Liver (tissue), 8 donors: ENCODE measurements at regions not wholly inside any gene's neighbourhood (a gene's known extent, or its start where the extent isn't known, plus 50 kb on each side); places are given as distances from the start of the nearest gene placed in this dataset.

Source experiments
- DNase-seq: peaks from one replicate; pipeline ENCODE4 v3.0.0-alpha.2; 2017; ENCODE audit warnings: low spot score
- H3K27ac ChIP-seq, 2 donors: one replicate each; pipeline ENCODE4 v1.7.0; 2013; ENCODE audit warnings: inconsistent platforms in 2 of 2, low read length in 2 of 2, control low read depth in 1 of 2, low read depth in 1 of 2, mild to moderate bottlenecking in 1 of 2
- H3K27me3 ChIP-seq, 4 donors: one replicate each; pipeline versions ENCODE4 v1.6.1 to v1.7.0; 2013; ENCODE audit warnings: low read length in 3 of 4, inconsistent platforms in 1 of 4, mild to moderate bottlenecking in 1 of 4, moderate library complexity in 1 of 4; ENCODE audit not compliant: control insufficient read depth in 4 of 4, insufficient read depth in 4 of 4
- H3K36me3 ChIP-seq, 4 donors: one replicate each; pipeline versions ENCODE4 v1.6.1 to v1.7.0; 2013; ENCODE audit warnings: low read length in 3 of 4, mild to moderate bottlenecking in 3 of 4, low read depth in 1 of 4, moderate library complexity in 1 of 4; ENCODE audit not compliant: control insufficient read depth in 4 of 4, insufficient read depth in 3 of 4
- H3K4me1 ChIP-seq, 4 donors: one replicate each; pipeline versions ENCODE4 v1.6.1 to v1.7.0; 2013; ENCODE audit warnings: low read length in 3 of 4, mild to moderate bottlenecking in 3 of 4, moderate library complexity in 1 of 4; ENCODE audit not compliant: control insufficient read depth in 4 of 4, insufficient read depth in 4 of 4
- H3K4me3 ChIP-seq, 3 donors: one replicate each; pipeline versions ENCODE4 v1.6.1 to v1.7.0; 2013; ENCODE audit warnings: low read length in 3 of 3, control low read depth in 1 of 3, low read depth in 1 of 3, mild to moderate bottlenecking in 1 of 3
- H3K9ac ChIP-seq, 2 donors: one replicate each; pipeline ENCODE4 v1.7.0; 2013; ENCODE audit warnings: low read length in 2 of 2, mild to moderate bottlenecking in 2 of 2, moderate library complexity in 2 of 2, control low read depth in 1 of 2, low read depth in 1 of 2
- H3K9me3 ChIP-seq, 4 donors: one replicate each; pipeline versions ENCODE4 v1.6.1 to v1.7.0; 2013; ENCODE audit warnings: low read length in 3 of 4; ENCODE audit not compliant: control insufficient read depth in 4 of 4
- CTCF ChIP-seq: fragments of 150-350 bp; IDR thresholded peaks from 2 replicates; pipeline ENCODE4 v1.5.1; 2017; ENCODE audit warnings: improper control_type of control experiment, low read depth, low read length; ENCODE audit not compliant: missing input control
- EGR1 ChIP-seq, 2 donors: IDR thresholded peaks; 2 replicates each; pipeline ENCODE4 v1.6.1; 2016 to 2018; ENCODE audit warnings: antibody characterized with exemption in 2 of 2, low read depth in 2 of 2
- GABPA ChIP-seq, 2 donors: IDR thresholded peaks in 1 of 2; conservative IDR thresholded peaks in 1 of 2; 2 replicates each; pipeline ENCODE4 v1.6.1; 2016; ENCODE audit warnings: antibody characterized with exemption in 2 of 2, mild to moderate bottlenecking in 1 of 2, moderate library complexity in 1 of 2
- JUND ChIP-seq, 2 donors: IDR thresholded peaks; 2 replicates each; pipeline ENCODE4 v1.6.1; 2016; ENCODE audit warnings: antibody characterized with exemption in 2 of 2
- RAD21 ChIP-seq, 2 donors: IDR thresholded peaks; 2 replicates each; pipeline ENCODE4 v1.6.1; 2016; ENCODE audit warnings: antibody characterized with exemption in 2 of 2, mild to moderate bottlenecking in 2 of 2
- REST ChIP-seq: IDR thresholded peaks from 2 replicates; pipeline ENCODE4 v1.6.1; 2016; ENCODE audit warnings: antibody characterized with exemption, mild to moderate bottlenecking
- SP1 ChIP-seq: IDR thresholded peaks from 2 replicates; pipeline ENCODE4 v1.6.1; 2018; ENCODE audit warnings: antibody characterized with exemption, mild to moderate bottlenecking
- TAF1 ChIP-seq: conservative IDR thresholded peaks from 2 replicates; pipeline ENCODE4 v1.6.1; 2016; ENCODE audit warnings: antibody characterized with exemption, mild to moderate bottlenecking
- YY1 ChIP-seq: IDR thresholded peaks from 2 replicates; pipeline ENCODE4 v1.6.1; 2016; ENCODE audit warnings: antibody characterized with exemption, mild to moderate bottlenecking
- ZBTB33 ChIP-seq: IDR thresholded peaks from 2 replicates; pipeline ENCODE4 v1.6.1; 2016; ENCODE audit warnings: antibody characterized with exemption
- WGBS: extraction: QIAGEN DNeasy Blood & Tissue Kit; methylation state at CpG from one replicate; pipeline ENCODE4 v1.1.7; 2013; 5-methylcytosine and 5-hydroxymethylcytosine counted together
- donor health status: healthy.
- donor health status: healthy.
- donor health status: healthy.
- donor health status: healthy.
- donor health status: healthy.

GRCh38 chr1:185672719-185673360 lies 61.4 kb upstream of the HMCN1 start:
- WGBS: 72% methylated on average over 3 of the region's 3 CpGs
- no peak for TF ChIP-seq EGR1 (IDR thresholded peaks at IDR 0.05; ENCODE audit: low read depth in 2 of 2)
- no peak for TF ChIP-seq GABPA (IDR thresholded peaks at IDR 0.05 in 1 of 2, conservative IDR thresholded peaks at IDR 0.05 in 1 of 2)
- Histone ChIP-seq H3K27me3 (no peaks in the 10 kb centered on the region), H3K27ac (no peak overlapping the region), H3K4me3 (no peak overlapping the region), H3K9ac (no peak overlapping the region), H3K9me3 (no peaks in the 10 kb centered on the region), H3K4me1 (no peaks in the 10 kb centered on the region), H3K36me3 (no peaks in the 10 kb centered on the region)
- DNase-seq: no peak

- 39% methylated on average over 6 of the region's 6 CpGs for WGBS
- TF ChIP-seq YY1 (no peak), ZBTB33 (no peak), JUND (IDR thresholded peaks at IDR 0.05) (no peak), CTCF (peak; percentile 56), TAF1 (no peak), EGR1 (IDR thresholded peaks at IDR 0.05; ENCODE audit: low read depth in 2 of 2) (no peak), REST (no peak), RAD21 (IDR thresholded peaks at IDR 0.05) (peak; percentile 85 to 92), GABPA (IDR thresholded peaks at IDR 0.05 in 1 of 2, conservative IDR thresholded peaks at IDR 0.05 in 1 of 2) (no peak), SP1 (no peak)
- no peaks in the 10 kb centered on the region for H3K36me3 ChIP-seq
- H3K27me3 ChIP-seq: no peaks in the 10 kb centered on the region
- DNase-seq: no peak
- no peak overlapping the region for H3K4me3 ChIP-seq
- H3K27ac ChIP-seq: no peak overlapping the region
- no peaks in the 10 kb centered on the region for H3K4me1 ChIP-seq
- H3K9me3 ChIP-seq: no peaks in the 10 kb centered on the region
- no peak overlapping the region for H3K9ac ChIP-seq
These were observed 64.0 kb upstream of the HMCN1 start for GRCh38 chr1:185670187-185670627.
